Progenitor cell of endocrine pancreas (in vitro differentiated cells): ENCODE measurements at regions not wholly inside any gene's neighbourhood (a gene's known extent, or its start where the extent isn't known, plus 50 kb on each side); places are given as distances from the start of the nearest gene placed in this dataset.

Source experiments
- DNase-seq: peaks from one replicate; pipeline ENCODE4 v3.0.0; 2021; ENCODE audit warnings: low spot score; ENCODE audit not compliant: unreplicated experiment
- H3K27ac Mint-ChIP-seq: 2 replicates; pipeline ENCODE4 v1.8.0; 2021; ENCODE audit warnings: mild to moderate bottlenecking, moderate library complexity, mixed read lengths
- H3K27me3 Mint-ChIP-seq: 2 replicates; pipeline ENCODE4 v1.8.0; 2021; ENCODE audit warnings: mixed read lengths
- H3K36me3 Mint-ChIP-seq: 2 replicates; pipeline ENCODE4 v1.8.0; 2022; ENCODE audit warnings: mixed read lengths; ENCODE audit not compliant: insufficient read depth
- H3K4me1 Mint-ChIP-seq: 2 replicates; pipeline ENCODE4 v1.8.0; 2021; ENCODE audit warnings: low read depth, mixed read lengths
- H3K4me3 Mint-ChIP-seq: 2 replicates; pipeline ENCODE4 v1.8.0; 2021; ENCODE audit warnings: low read depth, mild to moderate bottlenecking, moderate library complexity, mixed read lengths
- H3K9me3 Mint-ChIP-seq: 2 replicates; pipeline ENCODE4 v1.8.0; 2021; ENCODE audit warnings: low read depth, mixed read lengths
- TF ChIP-seq, protein P1 (sequence below): fragments of 200-600 bp; sonication (generic); IDR thresholded peaks from one replicate; pipeline ENCODE4 v1.5.0; 2021; ENCODE audit warnings: antibody characterized with exemption, mild to moderate bottlenecking; ENCODE audit not compliant: unreplicated experiment

DNA sequence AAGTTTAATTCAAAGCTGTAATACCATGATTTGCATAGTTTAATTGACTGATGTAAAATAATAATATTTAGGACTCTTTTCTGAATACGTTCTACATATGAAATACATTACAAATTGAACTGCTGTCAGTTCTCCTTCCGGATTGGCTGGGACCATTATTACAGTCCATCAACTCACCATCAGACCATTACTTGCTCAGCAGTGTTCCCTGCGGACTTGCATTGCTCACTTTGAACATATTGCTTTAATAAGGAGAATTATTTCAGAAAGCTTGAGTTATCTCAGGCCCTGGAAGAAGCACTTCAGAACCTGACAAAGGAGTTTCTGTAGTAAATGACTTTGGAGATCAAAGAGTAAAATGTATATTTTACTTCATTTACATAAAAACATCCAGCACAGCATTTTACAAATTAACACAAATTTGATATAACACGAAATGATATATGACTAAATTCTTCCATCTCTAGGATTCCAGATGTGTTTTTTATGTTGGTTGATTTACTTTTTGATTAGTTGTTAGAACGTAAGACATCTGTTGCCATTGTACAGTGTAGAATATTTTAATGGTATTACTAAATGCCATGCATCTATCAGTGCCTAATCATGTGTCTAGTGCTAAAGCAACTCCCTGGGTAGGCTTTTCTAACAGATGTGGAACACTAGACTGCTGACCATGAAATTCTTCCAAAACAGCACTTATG lies 418.5 kb upstream of the SEMA3A start:
- TF ChIP-seq, protein P1, sequence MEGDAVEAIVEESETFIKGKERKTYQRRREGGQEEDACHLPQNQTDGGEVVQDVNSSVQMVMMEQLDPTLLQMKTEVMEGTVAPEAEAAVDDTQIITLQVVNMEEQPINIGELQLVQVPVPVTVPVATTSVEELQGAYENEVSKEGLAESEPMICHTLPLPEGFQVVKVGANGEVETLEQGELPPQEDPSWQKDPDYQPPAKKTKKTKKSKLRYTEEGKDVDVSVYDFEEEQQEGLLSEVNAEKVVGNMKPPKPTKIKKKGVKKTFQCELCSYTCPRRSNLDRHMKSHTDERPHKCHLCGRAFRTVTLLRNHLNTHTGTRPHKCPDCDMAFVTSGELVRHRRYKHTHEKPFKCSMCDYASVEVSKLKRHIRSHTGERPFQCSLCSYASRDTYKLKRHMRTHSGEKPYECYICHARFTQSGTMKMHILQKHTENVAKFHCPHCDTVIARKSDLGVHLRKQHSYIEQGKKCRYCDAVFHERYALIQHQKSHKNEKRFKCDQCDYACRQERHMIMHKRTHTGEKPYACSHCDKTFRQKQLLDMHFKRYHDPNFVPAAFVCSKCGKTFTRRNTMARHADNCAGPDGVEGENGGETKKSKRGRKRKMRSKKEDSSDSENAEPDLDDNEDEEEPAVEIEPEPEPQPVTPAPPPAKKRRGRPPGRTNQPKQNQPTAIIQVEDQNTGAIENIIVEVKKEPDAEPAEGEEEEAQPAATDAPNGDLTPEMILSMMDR, result no peak

GRCh38 chr7:84611391-84611790 lies 416.8 kb upstream of the SEMA3A start:
- Mint-ChIP-seq H3K9me3 (no peaks in the 10 kb centered on the region), H3K27me3 (no peaks in the 10 kb centered on the region), H3K27ac (no peak overlapping the region), H3K4me1 (no peaks in the 10 kb centered on the region), H3K36me3 (no peaks in the 10 kb centered on the region), H3K4me3 (no peak overlapping the region)
- TF ChIP-seq, protein P1, result no peak
- DNase-seq, result no peak

More for the DNA sequence above, 418.5 kb upstream of the SEMA3A start:
- H3K36me3 Mint-ChIP-seq, result no peaks in the 10 kb centered on the region
- no peak overlapping the region for H3K27ac Mint-ChIP-seq
- DNase-seq, result no peak
- H3K4me1 Mint-ChIP-seq, result no peaks in the 10 kb centered on the region
- H3K9me3 Mint-ChIP-seq, result no peaks in the 10 kb centered on the region
- H3K27me3 Mint-ChIP-seq, result no peaks in the 10 kb centered on the region
- H3K4me3 Mint-ChIP-seq, result no peak overlapping the region

- no peaks in the 10 kb centered on the region for H3K36me3 Mint-ChIP-seq
- no peaks in the 10 kb centered on the region for H3K4me1 Mint-ChIP-seq
- no peak overlapping the region for H3K27ac Mint-ChIP-seq
- no peaks in the 10 kb centered on the region for H3K9me3 Mint-ChIP-seq
- no peak overlapping the region for H3K4me3 Mint-ChIP-seq
- TF ChIP-seq, protein P1, result no peak
- DNase-seq, result no peak
- H3K27me3 Mint-ChIP-seq, result no peaks in the 10 kb centered on the region
These were observed 415.8 kb upstream of the SEMA3A start for GRCh38 chr7:84610390-84610789.

- no peak overlapping the region for H3K27ac Mint-ChIP-seq
- no peak overlapping the region for H3K4me3 Mint-ChIP-seq
- peaks cover 7% of the 10 kb centered on the region for H3K9me3 Mint-ChIP-seq
- no peaks in the 10 kb centered on the region for H3K27me3 Mint-ChIP-seq
- no peaks in the 10 kb centered on the region for H3K36me3 Mint-ChIP-seq
- DNase-seq, result no peak
- H3K4me1 Mint-ChIP-seq, result no peaks in the 10 kb centered on the region
- TF ChIP-seq, protein P1, result no peak
These were observed 410.7 kb upstream of the SEMA3A start for GRCh38 chr7:84605301-84605700.

DNA sequence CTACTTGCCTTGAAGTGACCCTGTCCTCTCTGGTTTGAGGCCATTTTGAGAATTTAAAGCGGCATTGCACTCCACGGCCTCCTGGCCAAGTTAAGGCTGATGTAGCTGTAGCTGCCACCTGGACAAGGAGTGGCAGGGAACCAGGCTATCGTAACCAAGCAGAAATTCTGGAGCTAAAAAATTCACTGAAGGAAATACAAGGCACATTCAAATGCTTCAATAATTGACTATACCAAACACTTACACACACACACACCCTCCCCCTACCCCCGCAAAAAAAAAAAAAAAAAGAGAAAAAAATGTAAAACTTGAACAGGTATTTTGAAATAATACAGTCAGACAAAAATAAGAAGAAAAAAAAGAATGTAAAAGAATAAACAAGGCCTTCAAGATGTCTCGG lies 409.0 kb upstream of the SEMA3A start:
- peaks cover 7% of the 10 kb centered on the region for H3K9me3 Mint-ChIP-seq
- no peaks in the 10 kb centered on the region for H3K4me1 Mint-ChIP-seq
- no peaks in the 10 kb centered on the region for H3K36me3 Mint-ChIP-seq
- TF ChIP-seq, protein P1, result no peak
- no peak for DNase-seq
- no peak overlapping the region for H3K4me3 Mint-ChIP-seq
- no peak overlapping the region for H3K27ac Mint-ChIP-seq
- H3K27me3 Mint-ChIP-seq, result no peaks in the 10 kb centered on the region
